ENCODE measurements at regions not wholly inside any gene's neighbourhood (a gene's known extent, or its start where the extent isn't known, plus 50 kb on each side); places are given as distances from the start of the nearest gene placed in this dataset.
"Not testable (repeated sequence)": the region's sequence is repeated elsewhere in the genome, so short reads cannot be mapped to it uniquely, and the experiment has no call there.

GRCh38 chr2:87547966-87548365, 199.9 kb upstream of the PLGLB2 start:
- DNase-seq; H3K4me3 Mint-ChIP-seq; H3K36me3 Mint-ChIP-seq; H3K9me3 Mint-ChIP-seq; POLR2A ChIA-PET; H3K27ac Mint-ChIP-seq; CTCF ChIA-PET; H3K36me3 ChIP-seq (ENCODE audit: insufficient read depth, low read length); H3K9me3 ChIP-seq (ENCODE audit: low read length); H3K4me1 Mint-ChIP-seq; H3K4me1 ChIP-seq (ENCODE audit: insufficient read depth, low read length); H3K27me3 ChIP-seq (ENCODE audit: insufficient read depth, low read length, poor library complexity, severe bottlenecking); H3K4me3 ChIP-seq (ENCODE audit: low read length); H3K27ac ChIP-seq (ENCODE audit: low read depth, low read length); H3K27me3 Mint-ChIP-seq: not testable (repeated sequence)

GRCh38 chr2:87548681-87549536, 199.0 kb upstream of the PLGLB2 start:
- peak overlapping the region in 2 of 7 donors; percentile 13 to 24 for H3K4me3 Mint-ChIP-seq
- H3K27me3 ChIP-seq (ENCODE audit: insufficient read depth, low read length, poor library complexity, severe bottlenecking); POLR2A ChIA-PET: not testable (repeated sequence)

GRCh38 chr2:87549561-87550202, 198.2 kb upstream of the PLGLB2 start:
- H3K9me3 Mint-ChIP-seq; H3K4me3 Mint-ChIP-seq; H3K4me1 ChIP-seq (ENCODE audit: insufficient read depth, low read length); H3K27me3 Mint-ChIP-seq; H3K27ac ChIP-seq (ENCODE audit: low read depth, low read length); H3K27me3 ChIP-seq (ENCODE audit: insufficient read depth, low read length, poor library complexity, severe bottlenecking); POLR2A ChIA-PET; DNase-seq; H3K36me3 Mint-ChIP-seq; H3K9me3 ChIP-seq (ENCODE audit: low read length); H3K4me1 Mint-ChIP-seq; CTCF ChIA-PET; H3K36me3 ChIP-seq (ENCODE audit: insufficient read depth, low read length); H3K4me3 ChIP-seq (ENCODE audit: low read length): not testable (repeated sequence)
- H3K27ac Mint-ChIP-seq = peak overlapping the region in 1 of 8 donors; percentile 10

More at GRCh38 chr2:87548681-87549536, 199.0 kb upstream of the PLGLB2 start:
- H3K4me3 ChIP-seq (ENCODE audit: low read length); H3K9me3 Mint-ChIP-seq; H3K36me3 Mint-ChIP-seq; H3K4me1 Mint-ChIP-seq; CTCF ChIA-PET; H3K4me1 ChIP-seq (ENCODE audit: insufficient read depth, low read length); DNase-seq; H3K36me3 ChIP-seq (ENCODE audit: insufficient read depth, low read length); H3K9me3 ChIP-seq (ENCODE audit: low read length); H3K27ac ChIP-seq (ENCODE audit: low read depth, low read length); H3K27me3 Mint-ChIP-seq: not testable (repeated sequence)
- peak overlapping the region in 5 of 8 donors; percentile 74 to 89 (median 79) for H3K27ac Mint-ChIP-seq

- H3K4me1 Mint-ChIP-seq; DNase-seq; H3K27me3 ChIP-seq (ENCODE audit: insufficient read depth, low read length, poor library complexity, severe bottlenecking); H3K4me1 ChIP-seq (ENCODE audit: insufficient read depth, low read length); H3K9me3 ChIP-seq (ENCODE audit: low read length); H3K4me3 Mint-ChIP-seq; H3K27me3 Mint-ChIP-seq; POLR2A ChIA-PET; H3K9me3 Mint-ChIP-seq; H3K36me3 Mint-ChIP-seq; H3K27ac ChIP-seq (ENCODE audit: low read depth, low read length); H3K27ac Mint-ChIP-seq; CTCF ChIA-PET; H3K36me3 ChIP-seq (ENCODE audit: insufficient read depth, low read length); H3K4me3 ChIP-seq (ENCODE audit: low read length): not testable (repeated sequence)
Measured at GRCh38 chr2:87554678-87555077, 193.2 kb upstream of the PLGLB2 start.

GRCh38 chr2:87555082-87555481, 192.8 kb upstream of the PLGLB2 start:
- CTCF ChIA-PET; H3K27ac Mint-ChIP-seq; DNase-seq; H3K36me3 ChIP-seq (ENCODE audit: insufficient read depth, low read length); H3K4me3 Mint-ChIP-seq; H3K4me1 ChIP-seq (ENCODE audit: insufficient read depth, low read length); H3K4me3 ChIP-seq (ENCODE audit: low read length); H3K27me3 ChIP-seq (ENCODE audit: insufficient read depth, low read length, poor library complexity, severe bottlenecking); H3K27me3 Mint-ChIP-seq; H3K36me3 Mint-ChIP-seq; H3K27ac ChIP-seq (ENCODE audit: low read depth, low read length); H3K4me1 Mint-ChIP-seq; POLR2A ChIA-PET; H3K9me3 Mint-ChIP-seq; H3K9me3 ChIP-seq (ENCODE audit: low read length): not testable (repeated sequence)

GRCh38 chr2:87559001-87559400, 188.9 kb upstream of the PLGLB2 start:
- H3K27me3 ChIP-seq (ENCODE audit: insufficient read depth, low read length, poor library complexity, severe bottlenecking); H3K27ac ChIP-seq (ENCODE audit: low read depth, low read length); CTCF ChIA-PET; POLR2A ChIA-PET; H3K4me3 Mint-ChIP-seq; H3K36me3 Mint-ChIP-seq; H3K9me3 Mint-ChIP-seq; H3K4me1 Mint-ChIP-seq; H3K4me1 ChIP-seq (ENCODE audit: insufficient read depth, low read length); H3K27ac Mint-ChIP-seq; H3K4me3 ChIP-seq (ENCODE audit: low read length); H3K9me3 ChIP-seq (ENCODE audit: low read length); H3K27me3 Mint-ChIP-seq; DNase-seq; H3K36me3 ChIP-seq (ENCODE audit: insufficient read depth, low read length): not testable (repeated sequence)

GRCh38 chr2:87559735-87560134, 188.2 kb upstream of the PLGLB2 start:
- H3K27me3 Mint-ChIP-seq; POLR2A ChIA-PET; H3K36me3 Mint-ChIP-seq; H3K4me3 ChIP-seq (ENCODE audit: low read length); DNase-seq; H3K27me3 ChIP-seq (ENCODE audit: insufficient read depth, low read length, poor library complexity, severe bottlenecking); H3K4me1 Mint-ChIP-seq; H3K27ac ChIP-seq (ENCODE audit: low read depth, low read length); H3K4me1 ChIP-seq (ENCODE audit: insufficient read depth, low read length); H3K9me3 Mint-ChIP-seq; H3K36me3 ChIP-seq (ENCODE audit: insufficient read depth, low read length); CTCF ChIA-PET; H3K9me3 ChIP-seq (ENCODE audit: low read length); H3K4me3 Mint-ChIP-seq; H3K27ac Mint-ChIP-seq: not testable (repeated sequence)

GRCh38 chr2:87565116-87565515, 182.8 kb upstream of the PLGLB2 start:
- H3K27ac ChIP-seq (ENCODE audit: low read depth, low read length); H3K4me3 Mint-ChIP-seq; DNase-seq; H3K36me3 Mint-ChIP-seq; H3K4me3 ChIP-seq (ENCODE audit: low read length); H3K27ac Mint-ChIP-seq; H3K27me3 ChIP-seq (ENCODE audit: insufficient read depth, low read length, poor library complexity, severe bottlenecking); H3K9me3 ChIP-seq (ENCODE audit: low read length); H3K4me1 ChIP-seq (ENCODE audit: insufficient read depth, low read length); H3K36me3 ChIP-seq (ENCODE audit: insufficient read depth, low read length); H3K27me3 Mint-ChIP-seq; POLR2A ChIA-PET; CTCF ChIA-PET; H3K9me3 Mint-ChIP-seq: not testable (repeated sequence)
- peaks cover 9 to 13% (median 10%) of the 10 kb centered on the region in 3 donors for H3K4me1 Mint-ChIP-seq
